Thymus (tissue), 11 donors: ENCODE measurements at regions not wholly inside any gene's neighbourhood (a gene's known extent, or its start where the extent isn't known, plus 50 kb on each side); places are given as distances from the start of the nearest gene placed in this dataset.

Source experiments
- DNase-seq, 9 donors: peaks; one replicate each; pipeline ENCODE4 v3.0.0-alpha.2; 2013; ENCODE audit warnings: low spot score in 9 of 9, low read depth in 6 of 9, missing footprints in 1 of 9
- H3K27ac ChIP-seq, 2 donors: one replicate each; pipeline ENCODE4 v1.5.1; 2013; ENCODE audit warnings: control low read depth in 1 of 2, low read depth in 1 of 2, low read length in 1 of 2, mild to moderate bottlenecking in 1 of 2, moderate library complexity in 1 of 2
- H3K27me3 ChIP-seq, 2 donors: one replicate each; pipeline ENCODE4 v1.5.1; 2013; ENCODE audit warnings: low read length in 1 of 2; ENCODE audit not compliant: control insufficient read depth in 2 of 2, insufficient read depth in 1 of 2
- H3K36me3 ChIP-seq, 2 donors: one replicate each; pipeline ENCODE4 v1.5.1; 2013; ENCODE audit warnings: low read length in 1 of 2, mild to moderate bottlenecking in 1 of 2, moderate library complexity in 1 of 2; ENCODE audit not compliant: control insufficient read depth in 2 of 2, insufficient read depth in 2 of 2
- H3K4me1 ChIP-seq, 2 donors: one replicate each; pipeline ENCODE4 v1.5.1; 2013; ENCODE audit warnings: low read length in 2 of 2; ENCODE audit not compliant: control insufficient read depth in 2 of 2, insufficient read depth in 2 of 2
- H3K4me3 ChIP-seq, 2 donors: one replicate each; pipeline ENCODE4 v1.5.1; 2013; ENCODE audit warnings: low read length in 2 of 2, control low read depth in 1 of 2, mild to moderate bottlenecking in 1 of 2
- H3K9me3 ChIP-seq, 2 donors: one replicate each; pipeline ENCODE4 v1.5.1; 2013; ENCODE audit warnings: low read length in 1 of 2, mild to moderate bottlenecking in 1 of 2; ENCODE audit not compliant: control insufficient read depth in 2 of 2, insufficient read depth in 1 of 2
- WGBS: extraction: QIAGEN DNeasy Blood & Tissue Kit; methylation state at CpG from one replicate; pipeline ENCODE4 v1.1.7; 2013; 5-methylcytosine and 5-hydroxymethylcytosine counted together
- donor health status: healthy.

GRCh38 chr13:62096652-62097051 lies 681.0 kb upstream of the PCDH20 start:
- no peaks in the 10 kb centered on the region for H3K27me3 ChIP-seq
- DNase-seq: no peak
- H3K36me3 ChIP-seq: no peaks in the 10 kb centered on the region
- H3K4me3 ChIP-seq: no peak overlapping the region
- 98% methylated on average over 1 of the region's 1 CpG for WGBS
- no peaks in the 10 kb centered on the region for H3K4me1 ChIP-seq
- peaks cover 0 to 4% of the 10 kb centered on the region in 2 donors for H3K9me3 ChIP-seq
- no peak overlapping the region for H3K27ac ChIP-seq

- no peak for DNase-seq
- Histone ChIP-seq H3K27me3 (no peaks in the 10 kb centered on the region), H3K9me3 (peaks cover 0 to 4% of the 10 kb centered on the region in 2 donors), H3K27ac (no peak overlapping the region), H3K36me3 (no peaks in the 10 kb centered on the region), H3K4me1 (no peaks in the 10 kb centered on the region), H3K4me3 (no peak overlapping the region)
- 98% methylated on average over 1 of the region's 1 CpG for WGBS
Measured at GRCh38 chr13:62094932-62095331, 679.3 kb upstream of the PCDH20 start.

- 93% methylated on average over 5 of the region's 5 CpGs for WGBS
Measured at GRCh38 chr13:62093984-62094780, 678.5 kb upstream of the PCDH20 start.

GRCh38 chr13:62092949-62093348 lies 677.3 kb upstream of the PCDH20 start:
- no peaks in the 10 kb centered on the region for H3K36me3 ChIP-seq
- WGBS: 79% methylated on average over 2 of the region's 2 CpGs
- no peaks in the 10 kb centered on the region for H3K27me3 ChIP-seq
- no peaks in the 10 kb centered on the region for H3K4me1 ChIP-seq
- no peak overlapping the region for H3K4me3 ChIP-seq
- H3K9me3 ChIP-seq: peaks cover 0 to 4% of the 10 kb centered on the region in 2 donors
- H3K27ac ChIP-seq: no peak overlapping the region
- DNase-seq: no peak

More at GRCh38 chr13:62093984-62094780, 678.5 kb upstream of the PCDH20 start:
- H3K4me3 ChIP-seq: no peak overlapping the region
- no peak for DNase-seq
- H3K36me3 ChIP-seq: no peaks in the 10 kb centered on the region
- H3K4me1 ChIP-seq: no peaks in the 10 kb centered on the region
- H3K27ac ChIP-seq: no peak overlapping the region
- H3K27me3 ChIP-seq: no peaks in the 10 kb centered on the region
- peaks cover 0 to 4% of the 10 kb centered on the region in 2 donors for H3K9me3 ChIP-seq

GRCh38 chr13:62092536-62092935 lies 676.9 kb upstream of the PCDH20 start:
- WGBS: 92% methylated on average over 3 of the region's 3 CpGs
- Histone ChIP-seq H3K4me1 (no peaks in the 10 kb centered on the region), H3K27me3 (no peaks in the 10 kb centered on the region), H3K4me3 (no peak overlapping the region), H3K27ac (no peak overlapping the region), H3K9me3 (peaks cover 0 to 4% of the 10 kb centered on the region in 2 donors), H3K36me3 (no peaks in the 10 kb centered on the region)
- no peak for DNase-seq

GRCh38 chr13:62088165-62088564 lies 672.5 kb upstream of the PCDH20 start:
- Histone ChIP-seq H3K9me3 (no peaks in the 10 kb centered on the region), H3K27ac (no peak overlapping the region), H3K36me3 (no peaks in the 10 kb centered on the region), H3K4me1 (no peaks in the 10 kb centered on the region), H3K4me3 (no peak overlapping the region), H3K27me3 (no peaks in the 10 kb centered on the region)
- DNase-seq: no peak

GRCh38 chr13:62087124-62087523 lies 671.5 kb upstream of the PCDH20 start:
- no peaks in the 10 kb centered on the region for H3K9me3 ChIP-seq
- no peak overlapping the region for H3K4me3 ChIP-seq
- no peaks in the 10 kb centered on the region for H3K36me3 ChIP-seq
- no peaks in the 10 kb centered on the region for H3K4me1 ChIP-seq
- no peak overlapping the region for H3K27ac ChIP-seq
- H3K27me3 ChIP-seq: no peaks in the 10 kb centered on the region
- 89% methylated on average over 4 of the region's 4 CpGs for WGBS
- no peak for DNase-seq

- Histone ChIP-seq H3K27ac (no peak overlapping the region), H3K9me3 (no peaks in the 10 kb centered on the region), H3K27me3 (no peaks in the 10 kb centered on the region), H3K4me3 (no peak overlapping the region), H3K4me1 (no peaks in the 10 kb centered on the region), H3K36me3 (no peaks in the 10 kb centered on the region)
- 68% methylated on average over 5 of the region's 5 CpGs for WGBS
- DNase-seq: no peak
Measured at GRCh38 chr13:62085337-62086229, 669.9 kb upstream of the PCDH20 start.

GRCh38 chr13:62084728-62085127 lies 669.1 kb upstream of the PCDH20 start:
- H3K27me3 ChIP-seq: no peaks in the 10 kb centered on the region
- H3K4me1 ChIP-seq: no peaks in the 10 kb centered on the region
- H3K4me3 ChIP-seq: no peak overlapping the region
- DNase-seq: no peak
- no peaks in the 10 kb centered on the region for H3K36me3 ChIP-seq
- no peaks in the 10 kb centered on the region for H3K9me3 ChIP-seq
- no peak overlapping the region for H3K27ac ChIP-seq
